HEK293 (cell line): ENCODE measurements at regions not wholly inside any gene's neighbourhood (a gene's known extent, or its start where the extent isn't known, plus 50 kb on each side); places are given as distances from the start of the nearest gene placed in this dataset.
"Not testable (repeated sequence)": the region's sequence is repeated elsewhere in the genome, so short reads cannot be mapped to it uniquely, and the experiment has no call there.

Source experiments
- CTCF ChIA-PET: fragments of 350-600 bp; formaldehyde crosslinking; extraction: SDS; loops from one replicate; lab custom pipeline; 2021; ENCODE audit warnings: antibody characterized with exemption; lab: Yijun Ruan, JAX
- POLR2A ChIA-PET: fragments of 300-600 bp; formaldehyde crosslinking; extraction: SDS; loops from one replicate; lab custom pipeline; 2020; ENCODE audit warnings: antibody characterized with exemption, inconsistent platforms; lab: Yijun Ruan, JAX
- H3K27ac ChIP-seq: fragments of 200-500 bp; sonication (Bioruptor generic); 2 replicates; pipeline ENCODE4 v1.5.1; 2014; ENCODE audit warnings: low read depth, low read length, control low read depth, inconsistent platforms; ENCODE audit errors: extremely low read depth
- H3K36me3 ChIP-seq, 2 experiments: fragments of 200-500 bp in 1 of 2; sonication (Bioruptor generic) in 1 of 2; 1 replicate in 1 of 2; 2 replicates in 1 of 2; pipeline ENCODE4 v1.5.1; 2014 to 2017; ENCODE audit warnings: inconsistent platforms in 2 of 2, low read length in 2 of 2; ENCODE audit not compliant: control insufficient read depth in 2 of 2, insufficient read depth in 1 of 2
- H3K4me1 ChIP-seq: fragments of 200-500 bp; sonication (Bioruptor generic); 2 replicates; pipeline ENCODE4 v1.5.1; 2014; ENCODE audit warnings: mild to moderate bottlenecking, low read length, inconsistent platforms; ENCODE audit not compliant: control insufficient read depth, insufficient read depth
- H3K4me3 ChIP-seq: 2 replicates; pipeline ENCODE4 v1.5.1; 2011; ENCODE audit warnings: low read depth, mild to moderate bottlenecking, control low read depth, low read length, moderate library complexity
- H3K9me3 ChIP-seq: fragments of 200-500 bp; sonication (Bioruptor generic); 2 replicates; pipeline ENCODE4 v1.5.1; 2014; ENCODE audit warnings: low read depth, low read length, inconsistent platforms; ENCODE audit not compliant: control insufficient read depth, insufficient read depth
- PBX3 ChIP-seq: sonication (generic); formaldehyde crosslinking; IDR thresholded peaks from 2 replicates; pipeline ENCODE4 v1.8.1; 2022; ENCODE audit warnings: mild to moderate bottlenecking, moderate library complexity, missing genetic modification reagents
- ZNF155 ChIP-seq: fragments of 450-650 bp; formaldehyde crosslinking; IDR thresholded peaks from 2 replicates; pipeline ENCODE4 v1.5.1; 2016; ENCODE audit warnings: missing biosample characterization, missing genetic modification characterization
- ZNF202 ChIP-seq: fragments of 450-650 bp; formaldehyde crosslinking; IDR thresholded peaks from 2 replicates; pipeline ENCODE4 v1.5.1; 2016; ENCODE audit warnings: missing biosample characterization, missing genetic modification characterization, borderline replicate concordance
- ZNF473 ChIP-seq: fragments of 450-650 bp; formaldehyde crosslinking; IDR thresholded peaks from 2 replicates; pipeline ENCODE4 v1.5.1; 2017; ENCODE audit warnings: missing biosample characterization, missing genetic modification characterization
- ZNF623 ChIP-seq: fragments of 450-650 bp; formaldehyde crosslinking; IDR thresholded peaks from 2 replicates; pipeline ENCODE4 v1.5.1; 2016; ENCODE audit warnings: missing biosample characterization, missing genetic modification characterization
- ZNF658 ChIP-seq: fragments of 450-650 bp; formaldehyde crosslinking; IDR thresholded peaks from 2 replicates; pipeline ENCODE4; 2016; ENCODE audit warnings: missing biosample characterization, missing genetic modification characterization
- ZNF664 ChIP-seq: fragments of 450-650 bp; formaldehyde crosslinking; IDR thresholded peaks from 2 replicates; pipeline ENCODE4 v1.5.1; 2016; ENCODE audit warnings: missing biosample characterization, missing genetic modification characterization
- ZNF791 ChIP-seq: fragments of 450-650 bp; formaldehyde crosslinking; IDR thresholded peaks from 2 replicates; pipeline ENCODE4 v1.5.1; 2016; ENCODE audit warnings: missing biosample characterization, missing genetic modification characterization
- ZNF843 ChIP-seq: fragments of 450-650 bp; formaldehyde crosslinking; IDR thresholded peaks from 2 replicates; pipeline ENCODE4 v1.5.1; 2016; ENCODE audit warnings: missing biosample characterization, missing genetic modification characterization
- TF ChIP-seq, protein P1 (sequence below): fragments of 450-650 bp; formaldehyde crosslinking; IDR thresholded peaks from 2 replicates; pipeline ENCODE4 v1.5.0; 2017; ENCODE audit warnings: missing biosample characterization, missing genetic modification characterization, borderline replicate concordance
- TF ChIP-seq, protein P2 (sequence below): fragments of 450-650 bp; formaldehyde crosslinking; IDR thresholded peaks from 2 replicates; pipeline ENCODE4 v1.5.1; 2016; ENCODE audit warnings: missing biosample characterization, missing genetic modification characterization
- TF ChIP-seq, protein P3 (sequence below): fragments of 450-650 bp; formaldehyde crosslinking; IDR thresholded peaks from 2 replicates; pipeline ENCODE4 v1.5.1; 2016; ENCODE audit warnings: missing biosample characterization, missing genetic modification characterization
- TF ChIP-seq, protein P4 (sequence below): fragments of 450-650 bp; formaldehyde crosslinking; IDR thresholded peaks from 2 replicates; pipeline ENCODE4 v1.5.1; 2016; ENCODE audit warnings: missing biosample characterization, missing genetic modification characterization, low read depth
- TF ChIP-seq, protein P5 (sequence below): fragments of 450-650 bp; formaldehyde crosslinking; IDR thresholded peaks from 2 replicates; pipeline ENCODE4 v1.5.1; 2017; ENCODE audit warnings: missing biosample characterization, missing genetic modification characterization

- TF ChIP-seq, protein P1, sequence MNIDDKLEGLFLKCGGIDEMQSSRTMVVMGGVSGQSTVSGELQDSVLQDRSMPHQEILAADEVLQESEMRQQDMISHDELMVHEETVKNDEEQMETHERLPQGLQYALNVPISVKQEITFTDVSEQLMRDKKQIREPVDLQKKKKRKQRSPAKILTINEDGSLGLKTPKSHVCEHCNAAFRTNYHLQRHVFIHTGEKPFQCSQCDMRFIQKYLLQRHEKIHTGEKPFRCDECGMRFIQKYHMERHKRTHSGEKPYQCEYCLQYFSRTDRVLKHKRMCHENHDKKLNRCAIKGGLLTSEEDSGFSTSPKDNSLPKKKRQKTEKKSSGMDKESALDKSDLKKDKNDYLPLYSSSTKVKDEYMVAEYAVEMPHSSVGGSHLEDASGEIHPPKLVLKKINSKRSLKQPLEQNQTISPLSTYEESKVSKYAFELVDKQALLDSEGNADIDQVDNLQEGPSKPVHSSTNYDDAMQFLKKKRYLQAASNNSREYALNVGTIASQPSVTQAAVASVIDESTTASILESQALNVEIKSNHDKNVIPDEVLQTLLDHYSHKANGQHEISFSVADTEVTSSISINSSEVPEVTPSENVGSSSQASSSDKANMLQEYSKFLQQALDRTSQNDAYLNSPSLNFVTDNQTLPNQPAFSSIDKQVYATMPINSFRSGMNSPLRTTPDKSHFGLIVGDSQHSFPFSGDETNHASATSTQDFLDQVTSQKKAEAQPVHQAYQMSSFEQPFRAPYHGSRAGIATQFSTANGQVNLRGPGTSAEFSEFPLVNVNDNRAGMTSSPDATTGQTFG (tag by site-specific recombination) = no peak
- no peak for TF ChIP-seq PBX3 (CRISPR knock-in tag)
- TF ChIP-seq, protein P2, sequence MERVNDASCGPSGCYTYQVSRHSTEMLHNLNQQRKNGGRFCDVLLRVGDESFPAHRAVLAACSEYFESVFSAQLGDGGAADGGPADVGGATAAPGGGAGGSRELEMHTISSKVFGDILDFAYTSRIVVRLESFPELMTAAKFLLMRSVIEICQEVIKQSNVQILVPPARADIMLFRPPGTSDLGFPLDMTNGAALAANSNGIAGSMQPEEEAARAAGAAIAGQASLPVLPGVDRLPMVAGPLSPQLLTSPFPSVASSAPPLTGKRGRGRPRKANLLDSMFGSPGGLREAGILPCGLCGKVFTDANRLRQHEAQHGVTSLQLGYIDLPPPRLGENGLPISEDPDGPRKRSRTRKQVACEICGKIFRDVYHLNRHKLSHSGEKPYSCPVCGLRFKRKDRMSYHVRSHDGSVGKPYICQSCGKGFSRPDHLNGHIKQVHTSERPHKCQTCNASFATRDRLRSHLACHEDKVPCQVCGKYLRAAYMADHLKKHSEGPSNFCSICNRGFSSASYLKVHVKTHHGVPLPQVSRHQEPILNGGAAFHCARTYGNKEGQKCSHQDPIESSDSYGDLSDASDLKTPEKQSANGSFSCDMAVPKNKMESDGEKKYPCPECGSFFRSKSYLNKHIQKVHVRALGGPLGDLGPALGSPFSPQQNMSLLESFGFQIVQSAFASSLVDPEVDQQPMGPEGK (tag by site-specific recombination) = no peak
Measured at GRCh38 chr1:68814067-68814466, 317.2 kb upstream of the DEPDC1 start (continued).

- H3K4me1 ChIP-seq = no peaks in the 10 kb centered on the region
- ChIA-PET POLR2A (no interaction called here), CTCF (interaction anchor here (0.6 to 0.7 kb wide), 2 partner anchors 48 to 541 kb away, joined by 3 read pairs; no protein-coding TSS in a partner anchor)
- H3K36me3 ChIP-seq = no peaks in the 10 kb centered on the region
- no peaks in the 10 kb centered on the region for H3K9me3 ChIP-seq
- TF ChIP-seq ZNF843 (tag by site-specific recombination) (no peak), ZNF202 (tag by site-specific recombination) (no peak), ZNF658 (no peak), ZNF155 (tag by site-specific recombination) (no peak), ZNF664 (tag by site-specific recombination) (no peak), ZNF623 (tag by site-specific recombination) (no peak), ZNF791 (tag by site-specific recombination) (no peak), ZNF473 (tag by site-specific recombination) (no peak)
- TF ChIP-seq, protein P3, sequence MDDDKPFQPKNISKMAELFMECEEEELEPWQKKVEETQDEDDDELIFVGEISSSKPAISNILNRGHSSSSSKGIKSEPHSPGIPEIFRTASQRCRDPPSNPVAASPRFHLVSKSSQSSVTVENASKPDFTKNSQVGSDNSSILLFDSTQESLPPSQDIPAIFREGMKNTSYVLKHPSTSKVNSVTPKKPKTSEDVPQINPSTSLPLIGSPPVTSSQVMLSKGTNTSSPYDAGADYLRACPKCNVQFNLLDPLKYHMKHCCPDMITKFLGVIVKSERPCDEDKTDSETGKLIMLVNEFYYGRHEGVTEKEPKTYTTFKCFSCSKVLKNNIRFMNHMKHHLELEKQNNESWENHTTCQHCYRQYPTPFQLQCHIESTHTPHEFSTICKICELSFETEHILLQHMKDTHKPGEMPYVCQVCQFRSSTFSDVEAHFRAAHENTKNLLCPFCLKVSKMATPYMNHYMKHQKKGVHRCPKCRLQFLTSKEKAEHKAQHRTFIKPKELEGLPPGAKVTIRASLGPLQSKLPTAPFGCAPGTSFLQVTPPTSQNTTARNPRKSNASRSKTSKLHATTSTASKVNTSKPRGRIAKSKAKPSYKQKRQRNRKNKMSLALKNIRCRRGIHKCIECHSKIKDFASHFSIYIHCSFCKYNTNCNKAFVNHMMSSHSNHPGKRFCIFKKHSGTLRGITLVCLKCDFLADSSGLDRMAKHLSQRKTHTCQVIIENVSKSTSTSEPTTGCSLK = no peak
- TF ChIP-seq, protein P4, sequence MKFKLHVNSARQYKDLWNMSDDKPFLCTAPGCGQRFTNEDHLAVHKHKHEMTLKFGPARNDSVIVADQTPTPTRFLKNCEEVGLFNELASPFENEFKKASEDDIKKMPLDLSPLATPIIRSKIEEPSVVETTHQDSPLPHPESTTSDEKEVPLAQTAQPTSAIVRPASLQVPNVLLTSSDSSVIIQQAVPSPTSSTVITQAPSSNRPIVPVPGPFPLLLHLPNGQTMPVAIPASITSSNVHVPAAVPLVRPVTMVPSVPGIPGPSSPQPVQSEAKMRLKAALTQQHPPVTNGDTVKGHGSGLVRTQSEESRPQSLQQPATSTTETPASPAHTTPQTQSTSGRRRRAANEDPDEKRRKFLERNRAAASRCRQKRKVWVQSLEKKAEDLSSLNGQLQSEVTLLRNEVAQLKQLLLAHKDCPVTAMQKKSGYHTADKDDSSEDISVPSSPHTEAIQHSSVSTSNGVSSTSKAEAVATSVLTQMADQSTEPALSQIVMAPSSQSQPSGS = no peak
- TF ChIP-seq, protein P5, sequence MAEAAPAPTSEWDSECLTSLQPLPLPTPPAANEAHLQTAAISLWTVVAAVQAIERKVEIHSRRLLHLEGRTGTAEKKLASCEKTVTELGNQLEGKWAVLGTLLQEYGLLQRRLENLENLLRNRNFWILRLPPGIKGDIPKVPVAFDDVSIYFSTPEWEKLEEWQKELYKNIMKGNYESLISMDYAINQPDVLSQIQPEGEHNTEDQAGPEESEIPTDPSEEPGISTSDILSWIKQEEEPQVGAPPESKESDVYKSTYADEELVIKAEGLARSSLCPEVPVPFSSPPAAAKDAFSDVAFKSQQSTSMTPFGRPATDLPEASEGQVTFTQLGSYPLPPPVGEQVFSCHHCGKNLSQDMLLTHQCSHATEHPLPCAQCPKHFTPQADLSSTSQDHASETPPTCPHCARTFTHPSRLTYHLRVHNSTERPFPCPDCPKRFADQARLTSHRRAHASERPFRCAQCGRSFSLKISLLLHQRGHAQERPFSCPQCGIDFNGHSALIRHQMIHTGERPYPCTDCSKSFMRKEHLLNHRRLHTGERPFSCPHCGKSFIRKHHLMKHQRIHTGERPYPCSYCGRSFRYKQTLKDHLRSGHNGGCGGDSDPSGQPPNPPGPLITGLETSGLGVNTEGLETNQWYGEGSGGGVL = no peak
- no peak overlapping the region for H3K27ac ChIP-seq
- H3K4me3 ChIP-seq = no peak overlapping the region
Measured at GRCh38 chr1:68815632-68816031, 318.8 kb upstream of the DEPDC1 start.

GRCh38 chr1:68817505-68818210, 320.8 kb upstream of the DEPDC1 start:
- H3K4me1 ChIP-seq, H3K27ac ChIP-seq, POLR2A ChIA-PET, H3K9me3 ChIP-seq, H3K4me3 ChIP-seq, H3K36me3 ChIP-seq: not testable (repeated sequence)
- CTCF ChIA-PET = interaction anchor here (0.8 to 1.1 kb wide), 2 partner anchors 404 to 925 kb away, joined by 3 to 5 read pairs; no protein-coding TSS in a partner anchor
